SK-N-MC (cell line): ENCODE measurements at regions not wholly inside any gene's neighbourhood (a gene's known extent, or its start where the extent isn't known, plus 50 kb on each side); places are given as distances from the start of the nearest gene placed in this dataset.

Experiments used
- EZH2 ChIP-seq: fragments of 200-600 bp; sonication (generic); IDR thresholded peaks from one replicate; pipeline ENCODE4 v1.6.1; 2017; ENCODE audit warnings: antibody characterized with exemption
- FOXP2 ChIP-seq: optimal IDR thresholded peaks from 2 replicates; pipeline ENCODE3; 2011; ENCODE audit warnings: mild to moderate bottlenecking, moderate library complexity; ENCODE audit not compliant: insufficient read depth; ENCODE audit errors: extremely low read length, control extremely low read depth
- POLR2AphosphoS5 ChIP-seq: IDR thresholded peaks from 2 replicates; pipeline ENCODE4 v1.6.1; 2012; ENCODE audit warnings: mild to moderate bottlenecking, low read depth, low read length, borderline replicate concordance

DNA sequence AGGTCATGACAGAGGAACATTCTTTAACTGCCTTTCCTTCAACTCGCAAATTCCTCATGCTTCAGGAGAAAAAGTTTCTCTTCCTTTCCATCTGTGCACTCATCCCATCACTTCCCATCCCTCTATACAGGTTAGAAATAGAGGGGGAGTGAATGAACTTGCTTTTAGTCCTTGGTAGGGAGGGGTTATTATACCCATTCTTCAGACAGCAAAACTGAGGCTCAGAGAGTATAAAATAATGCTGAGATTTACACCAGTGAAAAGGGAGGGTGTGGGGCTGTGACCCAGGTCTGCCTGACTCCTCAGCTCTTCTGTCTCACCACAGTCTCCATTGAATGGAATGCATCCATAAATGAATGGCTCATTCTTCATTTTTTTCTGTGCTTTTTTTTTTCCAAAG, 109.4 kb upstream of the RCN1 start:
- TF ChIP-seq EZH2 (no peak), POLR2AphosphoS5 (no peak), FOXP2 (no peak)
